ENCODE measurements at regions not wholly inside any gene's neighbourhood (a gene's known extent, or its start where the extent isn't known, plus 50 kb on each side); places are given as distances from the start of the nearest gene placed in this dataset.

GRCh38 chr20:24169256-24169655 lies 180.7 kb upstream of the GGTLC1 start:
- DNase-seq (ENCODE audit: low read depth) = no peak

GRCh38 chr20:24166412-24166811 lies 177.8 kb upstream of the GGTLC1 start:
- no peak for DNase-seq (ENCODE audit: low read depth)

GRCh38 chr20:24166123-24166381 lies 177.5 kb upstream of the GGTLC1 start:
- DNase-seq (ENCODE audit: low read depth) = no peak

- no peak for DNase-seq (ENCODE audit: low read depth)
Measured at GRCh38 chr20:24165301-24166122, 176.9 kb upstream of the GGTLC1 start.

- DNase-seq (ENCODE audit: low read depth) = no peak
Measured at GRCh38 chr20:24164360-24164759, 175.8 kb upstream of the GGTLC1 start.

- DNase-seq (ENCODE audit: low read depth) = no peak
Measured at GRCh38 chr20:24163506-24163905, 174.9 kb upstream of the GGTLC1 start.

- peak; percentile 10 for DNase-seq (ENCODE audit: low read depth)
Measured at GRCh38 chr20:24160563-24161281, 172.1 kb upstream of the GGTLC1 start.

- DNase-seq (ENCODE audit: low read depth) = no peak
Measured at GRCh38 chr20:24158281-24158680, 169.7 kb upstream of the GGTLC1 start.

GRCh38 chr20:24157213-24157612 lies 168.6 kb upstream of the GGTLC1 start:
- no peak for DNase-seq (ENCODE audit: low read depth)

- DNase-seq (ENCODE audit: low read depth) = no peak
Measured at GRCh38 chr20:24153101-24154040, 164.8 kb upstream of the GGTLC1 start.

- DNase-seq (ENCODE audit: low read depth) = no peak
Measured at GRCh38 chr20:24151621-24152294, 163.2 kb upstream of the GGTLC1 start.

GRCh38 chr20:24150406-24150805 lies 161.8 kb upstream of the GGTLC1 start:
- DNase-seq (ENCODE audit: low read depth) = no peak

- DNase-seq (ENCODE audit: low read depth) = no peak
Measured at GRCh38 chr20:24149881-24150307, 161.3 kb upstream of the GGTLC1 start.

GRCh38 chr20:24149175-24149574 lies 160.6 kb upstream of the GGTLC1 start:
- DNase-seq (ENCODE audit: low read depth) = no peak

GRCh38 chr20:24148372-24148771 lies 159.8 kb upstream of the GGTLC1 start:
- DNase-seq (ENCODE audit: low read depth) = no peak

GRCh38 chr20:24147961-24148360 lies 159.4 kb upstream of the GGTLC1 start:
- no peak for DNase-seq (ENCODE audit: low read depth)

- DNase-seq (ENCODE audit: low read depth) = no peak
Measured at GRCh38 chr20:24147479-24147878, 158.9 kb upstream of the GGTLC1 start.

- DNase-seq (ENCODE audit: low read depth) = no peak
Measured at GRCh38 chr20:24146231-24146634, 157.7 kb upstream of the GGTLC1 start.

- DNase-seq (ENCODE audit: low read depth) = no peak
Measured at GRCh38 chr20:24144371-24144770, 155.8 kb upstream of the GGTLC1 start.

GRCh38 chr20:24141111-24141510 lies 152.5 kb upstream of the GGTLC1 start:
- no peak for DNase-seq (ENCODE audit: low read depth)

GRCh38 chr20:24139846-24140245 lies 151.3 kb upstream of the GGTLC1 start:
- no peak for DNase-seq (ENCODE audit: low read depth)

- no peak for DNase-seq (ENCODE audit: low read depth)
Measured at GRCh38 chr20:24138951-24139350, 150.4 kb upstream of the GGTLC1 start.

All from GM04504 (cell line).